WTC11 (cell line): ENCODE measurements at regions not wholly inside any gene's neighbourhood (a gene's known extent, or its start where the extent isn't known, plus 50 kb on each side); places are given as distances from the start of the nearest gene placed in this dataset.

Experiments
- KAT7 ChIP-seq: sonication (generic); formaldehyde crosslinking; IDR thresholded peaks from 2 replicates; pipeline ENCODE4 v1.8.1; 2023; ENCODE audit warnings: missing genetic modification reagents, mild to moderate bottlenecking, borderline replicate concordance
- RORB ChIP-seq: fragments of 250-450 bp; sonication (Bioruptor Pico); IDR thresholded peaks from 2 replicates; pipeline ENCODE4 v1.9.0; 2021; ENCODE audit warnings: mild to moderate bottlenecking
- ZNF416 ChIP-seq: fragments of 250-450 bp; sonication (Bioruptor Pico); IDR thresholded peaks from 2 replicates; pipeline ENCODE4 v1.9.0; 2021; ENCODE audit warnings: mild to moderate bottlenecking, inconsistent platforms
- TF ChIP-seq, protein P1 (sequence below): fragments of 200-600 bp; IDR thresholded peaks from 2 replicates; pipeline ENCODE4 v1.8.0; 2022; ENCODE audit warnings: antibody characterized with exemption

GRCh38 chr2:164134336-164134735 is 398.5 kb upstream of the FIGN start:
- TF ChIP-seq, protein P1, sequence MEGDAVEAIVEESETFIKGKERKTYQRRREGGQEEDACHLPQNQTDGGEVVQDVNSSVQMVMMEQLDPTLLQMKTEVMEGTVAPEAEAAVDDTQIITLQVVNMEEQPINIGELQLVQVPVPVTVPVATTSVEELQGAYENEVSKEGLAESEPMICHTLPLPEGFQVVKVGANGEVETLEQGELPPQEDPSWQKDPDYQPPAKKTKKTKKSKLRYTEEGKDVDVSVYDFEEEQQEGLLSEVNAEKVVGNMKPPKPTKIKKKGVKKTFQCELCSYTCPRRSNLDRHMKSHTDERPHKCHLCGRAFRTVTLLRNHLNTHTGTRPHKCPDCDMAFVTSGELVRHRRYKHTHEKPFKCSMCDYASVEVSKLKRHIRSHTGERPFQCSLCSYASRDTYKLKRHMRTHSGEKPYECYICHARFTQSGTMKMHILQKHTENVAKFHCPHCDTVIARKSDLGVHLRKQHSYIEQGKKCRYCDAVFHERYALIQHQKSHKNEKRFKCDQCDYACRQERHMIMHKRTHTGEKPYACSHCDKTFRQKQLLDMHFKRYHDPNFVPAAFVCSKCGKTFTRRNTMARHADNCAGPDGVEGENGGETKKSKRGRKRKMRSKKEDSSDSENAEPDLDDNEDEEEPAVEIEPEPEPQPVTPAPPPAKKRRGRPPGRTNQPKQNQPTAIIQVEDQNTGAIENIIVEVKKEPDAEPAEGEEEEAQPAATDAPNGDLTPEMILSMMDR = no peak
- TF ChIP-seq ZNF416 (CRISPR knock-in tag) (no peak), RORB (CRISPR knock-in tag) (no peak), KAT7 (CRISPR knock-in tag) (no peak)
